Subcutaneous abdominal adipose tissue (tissue), 5 donors: ENCODE measurements at regions not wholly inside any gene's neighbourhood (a gene's known extent, or its start where the extent isn't known, plus 50 kb on each side); places are given as distances from the start of the nearest gene placed in this dataset.

Source experiments
- H3K27ac ChIP-seq: one replicate; pipeline ENCODE4 v1.7.0; 2013; ENCODE audit warnings: low read depth, mild to moderate bottlenecking, inconsistent platforms, low read length, moderate library complexity
- H3K27me3 ChIP-seq, 5 donors: one replicate each; pipeline ENCODE4 v1.7.0; 2013; ENCODE audit warnings: low read length in 5 of 5, inconsistent platforms in 1 of 5; ENCODE audit not compliant: control insufficient read depth in 5 of 5, insufficient read depth in 4 of 5
- H3K36me3 ChIP-seq, 5 donors: one replicate each; pipeline ENCODE4 v1.7.0; 2013; ENCODE audit warnings: low read length in 5 of 5; ENCODE audit not compliant: control insufficient read depth in 5 of 5, insufficient read depth in 5 of 5
- H3K4me1 ChIP-seq, 5 donors: one replicate each; pipeline ENCODE4 v1.7.0; 2013; ENCODE audit warnings: low read length in 5 of 5, mild to moderate bottlenecking in 3 of 5, moderate library complexity in 1 of 5; ENCODE audit not compliant: control insufficient read depth in 5 of 5, insufficient read depth in 5 of 5
- H3K4me3 ChIP-seq, 5 donors: one replicate each; pipeline ENCODE4 v1.7.0; 2013; ENCODE audit warnings: low read length in 5 of 5, low read depth in 1 of 5
- H3K9ac ChIP-seq, 5 donors: one replicate each; pipeline ENCODE4 v1.7.0; 2013; ENCODE audit warnings: low read length in 5 of 5, mild to moderate bottlenecking in 4 of 5, moderate library complexity in 3 of 5
- H3K9me3 ChIP-seq, 5 donors: one replicate each; pipeline ENCODE4 v1.7.0; 2013; ENCODE audit warnings: low read length in 5 of 5; ENCODE audit not compliant: control insufficient read depth in 5 of 5
- donor health status: healthy.
- donor health status: healthy.
- donor health status: healthy.
- donor health status: healthy.
- donor health status: healthy.

DNA sequence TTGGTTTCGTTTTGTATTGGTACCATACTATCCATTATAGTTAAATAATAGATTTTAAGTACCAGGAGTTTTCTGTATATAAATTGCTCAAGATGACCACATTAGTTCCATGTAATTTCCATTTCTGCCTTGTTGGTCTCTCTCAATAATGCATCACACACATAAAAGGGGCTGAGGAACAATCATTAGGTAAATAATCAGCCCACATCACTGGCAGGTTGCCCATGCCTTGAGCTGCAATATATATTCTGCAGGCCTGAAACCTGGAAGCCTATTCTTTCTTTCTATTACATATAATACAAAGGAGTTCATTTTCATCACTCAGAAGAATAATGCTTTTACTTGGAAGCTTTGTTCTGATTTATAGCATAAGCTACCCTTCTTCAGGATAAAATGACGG, 616.1 kb upstream of the PKDCC start:
- H3K9me3 ChIP-seq, result peaks cover 0 to 7% (median 2%) of the 10 kb centered on the region in 5 donors
- no peak overlapping the region for H3K4me3 ChIP-seq
- no peaks in the 10 kb centered on the region for H3K36me3 ChIP-seq
- H3K27ac ChIP-seq, result no peak overlapping the region
- no peaks in the 10 kb centered on the region for H3K27me3 ChIP-seq
- H3K9ac ChIP-seq, result no peak overlapping the region
- no peaks in the 10 kb centered on the region for H3K4me1 ChIP-seq

DNA sequence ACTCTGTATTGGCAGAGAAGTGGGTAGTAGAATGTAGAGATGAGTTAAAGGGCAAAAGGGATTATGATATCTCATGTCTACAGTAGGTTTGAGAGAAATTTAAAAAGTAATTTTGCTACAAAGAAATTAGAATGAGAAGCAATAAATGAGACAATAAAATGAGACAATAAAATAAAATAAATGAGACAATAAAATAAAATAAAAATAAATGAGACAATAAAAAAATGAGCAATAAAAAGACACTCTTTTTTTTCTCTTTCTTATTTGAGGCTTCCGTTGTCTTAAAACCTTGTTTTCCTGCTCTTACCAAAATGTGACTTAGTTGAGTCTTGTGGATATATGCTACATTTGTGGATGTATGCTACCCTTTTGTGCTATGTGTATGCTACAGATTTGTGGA, 615.4 kb upstream of the PKDCC start:
- Histone ChIP-seq H3K4me3 (no peak overlapping the region), H3K27ac (no peak overlapping the region), H3K4me1 (no peaks in the 10 kb centered on the region), H3K27me3 (no peaks in the 10 kb centered on the region), H3K9me3 (peaks cover 0 to 9% (median 5%) of the 10 kb centered on the region in 5 donors), H3K36me3 (no peaks in the 10 kb centered on the region), H3K9ac (no peak overlapping the region)

DNA sequence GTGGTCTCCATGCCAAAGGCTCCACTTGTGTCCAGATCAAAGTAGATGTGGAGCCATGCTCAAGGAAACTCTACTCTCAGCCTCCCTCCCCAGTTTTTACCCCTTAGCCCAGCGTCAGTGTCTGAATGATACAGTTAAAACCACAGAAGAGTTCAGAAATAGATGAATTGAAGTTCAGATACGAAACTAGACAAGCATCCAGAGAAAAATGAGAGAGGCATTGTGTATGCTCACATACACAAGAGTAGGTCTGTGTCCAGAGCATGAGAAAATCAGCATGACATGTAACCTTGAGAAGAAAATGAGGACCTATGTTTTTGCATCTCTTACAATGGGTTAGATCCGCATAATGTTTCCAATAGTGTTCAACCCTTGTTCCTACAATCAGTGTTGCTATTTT, 612.8 kb upstream of the PKDCC start:
- H3K9ac ChIP-seq, result no peak overlapping the region
- H3K4me1 ChIP-seq, result no peaks in the 10 kb centered on the region
- no peaks in the 10 kb centered on the region for H3K27me3 ChIP-seq
- H3K4me3 ChIP-seq, result no peak overlapping the region
- no peak overlapping the region for H3K27ac ChIP-seq
- H3K36me3 ChIP-seq, result no peaks in the 10 kb centered on the region
- peaks cover 0 to 11% (median 5%) of the 10 kb centered on the region in 5 donors for H3K9me3 ChIP-seq

DNA sequence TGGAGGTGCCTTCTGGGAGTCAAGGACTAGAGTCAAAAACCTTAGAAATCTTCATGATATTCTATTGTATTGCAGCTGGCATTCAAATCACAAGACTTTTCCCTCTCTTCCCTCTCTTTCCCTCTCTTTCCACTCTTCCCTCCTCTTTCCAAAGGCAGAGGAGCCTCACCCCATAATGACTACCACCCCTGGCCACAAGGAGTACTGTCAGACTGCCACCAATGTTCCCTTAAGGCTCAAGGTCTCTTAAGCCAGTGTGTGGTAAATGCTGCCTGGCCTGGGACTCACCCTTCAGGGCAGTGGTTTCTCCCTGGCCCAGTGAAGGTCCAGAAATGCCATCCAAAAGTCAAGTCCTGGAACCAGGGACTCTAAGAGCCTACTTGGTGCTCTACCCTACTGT, 605.9 kb upstream of the PKDCC start:
- Histone ChIP-seq H3K27ac (no peak overlapping the region), H3K9me3 (peaks cover 0 to 8% (median 3%) of the 10 kb centered on the region in 5 donors), H3K4me3 (no peak overlapping the region), H3K27me3 (no peaks in the 10 kb centered on the region), H3K9ac (no peak overlapping the region), H3K36me3 (no peaks in the 10 kb centered on the region), H3K4me1 (no peaks in the 10 kb centered on the region)

DNA sequence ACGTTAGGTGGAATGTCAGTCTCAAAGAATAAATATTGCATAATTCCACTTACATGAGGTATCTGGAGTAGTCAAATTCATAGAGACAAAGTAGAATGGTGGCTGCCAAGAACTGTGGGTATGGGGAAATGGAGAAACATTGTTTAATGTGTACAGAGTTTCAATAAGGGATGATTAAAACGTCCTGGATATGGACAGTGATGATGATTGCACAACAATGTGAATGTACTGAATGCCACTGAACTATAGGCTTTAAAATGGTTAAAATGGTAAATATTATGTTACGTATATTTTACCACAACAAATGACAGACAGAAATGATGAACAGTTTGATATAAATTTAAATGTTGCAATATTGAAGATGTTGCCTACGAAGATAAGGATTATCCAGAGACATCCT, 602.0 kb upstream of the PKDCC start:
- no peak overlapping the region for H3K27ac ChIP-seq
- H3K4me1 ChIP-seq, result no peaks in the 10 kb centered on the region
- no peak overlapping the region for H3K9ac ChIP-seq
- H3K36me3 ChIP-seq, result no peaks in the 10 kb centered on the region
- no peaks in the 10 kb centered on the region for H3K27me3 ChIP-seq
- no peak overlapping the region for H3K4me3 ChIP-seq
- no peaks in the 10 kb centered on the region for H3K9me3 ChIP-seq

DNA sequence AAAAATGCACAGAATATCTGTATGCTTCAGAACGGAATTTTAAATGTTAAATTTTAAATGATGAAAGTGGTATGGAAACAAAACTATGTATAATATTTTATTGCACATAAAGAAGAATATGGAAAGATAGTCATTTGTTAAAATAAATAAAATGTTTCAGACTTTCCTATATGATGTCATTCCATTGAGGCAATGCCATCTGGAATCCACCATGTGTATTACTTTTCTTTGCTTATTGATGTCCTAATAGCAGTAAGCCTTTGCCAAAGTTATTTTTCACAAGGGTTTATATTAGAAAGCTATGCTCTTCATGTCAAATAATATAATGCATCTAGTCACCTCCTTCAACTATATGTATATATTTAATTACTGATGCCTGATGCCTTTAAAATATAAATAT, 601.6 kb upstream of the PKDCC start:
- H3K4me1 ChIP-seq, result no peaks in the 10 kb centered on the region
- H3K9me3 ChIP-seq, result peaks cover 0 to 2% (median 0%) of the 10 kb centered on the region in 5 donors
- no peak overlapping the region for H3K4me3 ChIP-seq
- H3K36me3 ChIP-seq, result no peaks in the 10 kb centered on the region
- H3K9ac ChIP-seq, result no peak overlapping the region
- no peak overlapping the region for H3K27ac ChIP-seq
- H3K27me3 ChIP-seq, result no peaks in the 10 kb centered on the region

DNA sequence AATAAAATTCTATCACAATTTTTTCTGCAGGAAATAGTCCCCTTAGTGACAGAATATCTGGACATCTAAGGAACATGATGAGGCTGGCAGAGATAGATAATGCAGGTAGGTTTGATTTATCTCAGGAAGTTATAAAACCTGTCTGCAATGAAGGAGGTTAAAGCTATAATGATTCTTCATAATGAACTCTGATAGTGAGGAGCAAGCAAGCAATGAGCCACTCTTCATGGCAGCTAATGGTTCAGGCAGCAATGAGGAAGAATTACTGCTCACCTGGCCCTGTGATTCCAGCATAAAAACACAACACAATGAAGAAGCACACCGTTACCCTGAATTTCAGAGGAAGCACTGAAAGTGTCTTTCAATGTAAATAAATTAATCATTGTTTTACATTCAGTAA, 599.6 kb upstream of the PKDCC start:
- Histone ChIP-seq H3K4me1 (no peaks in the 10 kb centered on the region), H3K4me3 (no peak overlapping the region), H3K27ac (no peak overlapping the region), H3K9me3 (peaks cover 0 to 4% (median 0%) of the 10 kb centered on the region in 5 donors), H3K27me3 (no peaks in the 10 kb centered on the region), H3K36me3 (no peaks in the 10 kb centered on the region), H3K9ac (no peak overlapping the region)

DNA sequence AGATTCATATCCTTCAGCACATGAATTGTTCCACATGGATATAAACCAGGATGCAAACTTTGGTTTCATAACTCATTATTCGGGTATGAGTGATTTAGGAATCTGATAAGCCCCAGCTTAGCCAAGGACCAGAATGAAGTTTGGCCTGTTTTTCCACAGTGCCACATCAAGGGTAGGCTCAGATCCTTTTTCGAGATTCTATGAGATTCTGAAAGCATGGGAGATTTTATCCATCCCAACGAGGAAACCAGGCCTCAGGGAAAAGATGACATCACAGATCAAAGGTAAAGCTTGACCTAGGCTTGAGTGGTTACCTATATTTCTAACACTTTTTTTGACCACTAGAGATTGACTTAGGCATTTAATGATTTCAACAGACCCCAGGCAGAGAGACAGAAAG, 590.8 kb upstream of the PKDCC start:
- H3K27me3 ChIP-seq, result no peaks in the 10 kb centered on the region
- no peaks in the 10 kb centered on the region for H3K9me3 ChIP-seq
- no peak overlapping the region for H3K9ac ChIP-seq
- no peak overlapping the region for H3K27ac ChIP-seq
- no peak overlapping the region for H3K4me3 ChIP-seq
- H3K4me1 ChIP-seq, result peaks cover 0 to 5% (median 0%) of the 10 kb centered on the region in 5 donors
- no peaks in the 10 kb centered on the region for H3K36me3 ChIP-seq

DNA sequence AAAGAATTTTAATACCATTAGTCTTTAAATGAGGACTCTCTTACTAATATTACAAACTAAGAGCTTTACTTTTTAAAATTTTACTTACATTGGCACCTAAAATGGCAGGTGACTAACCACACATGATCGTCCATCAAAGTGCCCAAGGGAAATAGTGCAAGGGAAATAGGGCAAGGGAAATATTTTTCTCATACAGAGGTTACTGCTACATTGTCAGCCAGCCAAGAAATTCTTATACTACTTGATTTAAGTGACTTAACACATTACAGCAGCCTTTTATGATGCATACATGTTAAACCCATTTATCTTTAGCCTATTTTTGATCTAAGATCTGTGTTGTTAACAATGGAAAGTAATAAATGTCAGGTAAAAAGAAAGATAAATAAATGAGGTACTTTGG, 587.2 kb upstream of the PKDCC start:
- Histone ChIP-seq H3K27me3 (no peaks in the 10 kb centered on the region), H3K4me1 (peaks cover 0 to 5% (median 0%) of the 10 kb centered on the region in 5 donors), H3K4me3 (no peak overlapping the region), H3K9ac (no peak overlapping the region), H3K9me3 (no peaks in the 10 kb centered on the region), H3K27ac (no peak overlapping the region), H3K36me3 (no peaks in the 10 kb centered on the region)

DNA sequence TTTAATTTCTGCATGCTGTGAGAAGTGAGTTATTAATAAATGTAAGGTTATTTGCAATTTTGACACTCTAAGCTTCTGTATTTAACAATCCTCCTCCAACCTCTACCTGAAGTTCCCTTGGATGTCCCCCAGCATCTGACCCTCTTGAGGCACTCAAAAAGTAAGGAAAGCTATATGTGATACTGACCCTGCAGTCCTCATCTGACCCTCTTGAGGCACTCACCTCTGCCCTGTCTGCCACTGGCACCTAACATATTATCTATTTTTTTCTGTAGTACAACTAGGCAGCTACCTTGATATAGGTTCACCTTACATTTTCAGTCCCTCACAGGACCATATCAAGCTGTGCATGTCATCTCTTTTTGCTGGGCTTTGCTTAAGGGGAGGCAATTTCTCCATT, 583.4 kb upstream of the PKDCC start:
- H3K9me3 ChIP-seq, result no peaks in the 10 kb centered on the region
- H3K9ac ChIP-seq, result no peak overlapping the region
- H3K4me1 ChIP-seq, result no peaks in the 10 kb centered on the region
- H3K36me3 ChIP-seq, result no peaks in the 10 kb centered on the region
- H3K27me3 ChIP-seq, result no peaks in the 10 kb centered on the region
- H3K27ac ChIP-seq, result no peak overlapping the region
- no peak overlapping the region for H3K4me3 ChIP-seq

DNA sequence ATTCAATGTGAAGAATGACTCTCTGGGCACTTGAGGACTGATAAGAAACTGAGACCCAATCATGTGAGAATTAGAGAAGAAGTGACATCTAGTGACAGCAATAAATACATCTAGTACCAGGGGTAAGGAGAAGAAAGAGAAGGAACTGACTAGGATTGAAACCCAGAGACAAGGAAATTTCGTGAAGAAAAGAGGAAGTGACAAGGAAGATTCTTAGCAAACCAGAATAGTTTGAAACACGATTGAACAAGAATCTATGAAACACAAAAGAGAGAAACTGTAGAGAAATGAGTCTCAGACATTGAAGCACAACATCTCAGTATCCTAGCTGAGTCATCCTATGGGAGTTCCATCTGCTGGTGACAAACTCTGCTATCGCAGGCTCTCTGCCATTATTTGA, 571.9 kb upstream of the PKDCC start:
- Histone ChIP-seq H3K4me3 (no peak overlapping the region), H3K9ac (no peak overlapping the region), H3K36me3 (no peaks in the 10 kb centered on the region), H3K4me1 (peaks cover 0 to 3% (median 0%) of the 10 kb centered on the region in 5 donors), H3K27ac (no peak overlapping the region), H3K27me3 (no peaks in the 10 kb centered on the region), H3K9me3 (no peaks in the 10 kb centered on the region)
